Stimulated activated CD4-positive, alpha-beta T cell treated with anti-CD3 and anti-CD28 coated beads, Interleukin-1b, Interleukin-23, amount 100 ng/mL, for 4 hours (primary cell): ENCODE measurements at regions not wholly inside any gene's neighbourhood (a gene's known extent, or its start where the extent isn't known, plus 50 kb on each side); places are given as distances from the start of the nearest gene placed in this dataset.

Experiments used
- DNase-seq, 2 donors: peaks; one replicate each; pipeline ENCODE4 v3.0.0-alpha.2; 2020; ENCODE audit warnings: low read depth in 2 of 2

DNA sequence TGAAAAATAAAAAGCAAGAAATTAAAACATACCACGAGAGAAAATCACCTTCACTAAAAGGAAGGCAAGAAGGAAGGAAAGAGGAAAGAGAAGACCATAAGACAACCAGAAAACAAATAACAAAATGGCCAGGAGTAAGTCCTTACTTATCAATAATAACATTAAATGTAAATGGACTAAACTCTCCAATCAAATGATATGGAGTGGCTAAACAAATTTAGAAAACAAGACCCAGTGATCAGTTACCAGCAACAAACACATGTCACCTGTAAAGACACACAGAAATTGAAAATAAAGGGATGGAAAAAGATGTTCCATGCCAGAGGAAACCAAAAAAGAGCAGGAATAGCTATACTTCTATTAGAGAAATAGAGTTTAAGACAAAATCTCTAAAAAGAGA lies 85.0 kb upstream of the SLC38A4 start:
- DNase-seq: no peak

DNA sequence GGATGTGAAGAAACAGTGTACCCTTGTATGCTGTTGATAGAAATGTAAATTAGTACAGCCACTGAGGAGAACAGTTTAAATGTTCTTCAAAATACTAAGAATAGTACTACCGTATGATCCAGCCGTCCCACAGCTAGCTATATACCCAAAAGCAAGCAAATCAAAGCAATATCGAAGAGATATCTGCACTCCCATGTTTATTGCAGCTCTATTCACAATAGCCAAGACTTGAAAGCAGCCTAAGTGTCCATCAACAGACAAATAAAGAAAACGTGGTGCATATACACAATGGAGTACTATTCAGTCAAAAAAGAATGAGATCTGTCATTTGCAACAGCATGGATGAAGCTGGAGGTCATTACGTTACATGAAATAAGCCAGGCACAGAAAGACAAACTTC lies 88.5 kb upstream of the SLC38A4 start:
- DNase-seq: no peak

DNA sequence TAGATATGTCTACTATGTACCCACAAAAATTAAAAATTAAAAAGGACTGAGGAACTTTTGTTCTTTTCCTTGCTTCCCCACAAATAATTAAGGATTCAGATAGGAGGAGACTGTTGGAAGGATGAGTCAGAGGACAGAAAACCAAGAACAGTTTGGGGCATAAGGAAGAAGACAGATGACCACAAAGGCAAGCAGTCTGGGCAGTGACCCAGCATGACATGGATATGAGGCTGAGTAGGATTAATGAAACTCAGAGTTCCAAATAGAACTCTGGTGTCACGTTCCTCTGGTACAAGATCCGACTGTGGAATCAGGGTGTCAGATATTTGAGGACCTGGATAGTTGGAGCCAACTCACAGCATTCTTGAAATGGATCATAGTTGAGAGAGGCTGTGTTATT lies 89.3 kb upstream of the SLC38A4 start:
- no peak for DNase-seq

DNA sequence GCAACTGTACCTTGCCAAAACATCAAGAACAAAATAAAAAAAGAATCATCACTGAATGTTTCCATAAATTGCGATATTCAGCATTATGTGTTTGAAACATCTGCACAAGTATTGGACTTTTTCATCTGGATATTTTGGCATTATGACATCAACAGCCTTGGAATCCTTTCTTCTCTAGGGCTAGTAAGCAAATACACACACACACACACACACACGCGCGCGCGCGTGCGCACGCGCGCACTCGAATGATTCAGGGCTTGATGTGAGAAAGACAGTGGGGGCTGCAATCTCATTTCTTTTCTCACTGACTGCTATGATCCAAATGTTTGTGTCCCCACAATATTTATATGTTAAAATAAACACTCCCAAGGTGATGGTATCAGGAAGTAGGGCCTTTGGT lies 90.0 kb upstream of the SLC38A4 start:
- no peak for DNase-seq

DNA sequence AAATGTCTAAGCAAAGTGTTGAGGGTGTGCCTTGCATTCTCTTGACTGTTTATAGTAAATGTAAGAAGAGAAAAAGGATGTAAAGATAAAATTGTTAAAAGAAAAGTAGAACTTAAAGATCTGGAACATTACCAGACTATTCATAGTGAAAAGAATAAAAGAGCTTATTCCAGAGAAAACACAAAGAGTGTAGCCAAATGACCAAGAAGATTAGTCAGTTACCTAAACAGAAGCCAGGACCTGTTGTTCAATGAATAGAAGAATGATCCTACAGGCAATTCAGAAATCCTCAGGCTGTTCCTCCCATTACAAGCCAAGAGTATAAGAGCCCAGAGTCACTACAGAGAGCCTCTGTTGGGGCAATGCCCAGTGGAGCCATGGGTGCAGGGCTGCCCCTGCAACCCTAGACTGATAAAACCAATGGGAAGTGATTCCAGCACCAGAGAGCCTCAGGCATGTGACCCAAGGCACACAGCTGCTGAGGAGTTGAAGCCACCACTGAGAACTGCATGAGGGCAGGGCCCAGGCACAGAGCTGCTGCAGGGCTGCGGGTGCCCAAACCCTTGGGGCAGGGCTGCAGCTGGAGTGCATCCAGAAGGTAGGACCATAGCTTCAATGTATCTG lies 91.1 kb upstream of the SLC38A4 start:
- DNase-seq: no peak

DNA sequence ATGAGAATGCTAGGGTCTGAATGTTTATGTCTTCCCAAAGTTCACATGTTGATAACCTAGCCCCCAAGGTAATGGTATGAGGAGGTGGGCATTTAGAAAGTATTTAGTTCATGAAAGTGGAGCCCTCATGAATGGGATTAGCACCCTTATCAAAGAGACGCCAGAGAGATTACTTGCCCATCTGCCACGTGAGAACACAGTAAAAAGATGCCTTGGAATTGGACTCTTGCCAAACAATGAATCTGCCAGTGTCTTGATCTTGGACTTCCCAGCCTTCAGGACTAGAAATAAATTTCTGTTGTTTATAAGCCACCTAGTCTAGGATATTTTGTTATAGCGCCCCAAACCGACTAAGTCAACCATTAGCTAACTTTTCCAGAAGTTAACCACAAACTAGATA lies 92.0 kb upstream of the SLC38A4 start:
- DNase-seq: no peak

DNA sequence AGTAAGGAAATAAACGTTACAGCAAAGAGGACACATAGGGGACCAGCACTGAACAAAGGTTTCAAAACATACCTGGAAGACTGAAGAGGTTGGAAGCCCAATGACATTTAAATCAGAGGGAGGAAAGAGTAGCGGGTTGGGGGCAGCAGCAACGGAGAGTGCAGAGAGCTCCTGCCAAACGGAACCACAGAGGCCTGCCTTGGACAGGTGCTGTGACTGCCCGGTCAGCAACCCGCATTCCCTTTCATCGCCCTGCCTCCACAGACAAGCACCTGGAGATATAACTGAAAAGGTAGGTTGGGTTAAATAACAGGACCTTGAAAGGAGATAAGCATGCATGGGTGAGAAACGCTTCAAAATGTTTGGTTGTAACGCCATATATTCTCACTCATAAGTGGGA lies 92.8 kb upstream of the SLC38A4 start:
- no peak for DNase-seq

DNA sequence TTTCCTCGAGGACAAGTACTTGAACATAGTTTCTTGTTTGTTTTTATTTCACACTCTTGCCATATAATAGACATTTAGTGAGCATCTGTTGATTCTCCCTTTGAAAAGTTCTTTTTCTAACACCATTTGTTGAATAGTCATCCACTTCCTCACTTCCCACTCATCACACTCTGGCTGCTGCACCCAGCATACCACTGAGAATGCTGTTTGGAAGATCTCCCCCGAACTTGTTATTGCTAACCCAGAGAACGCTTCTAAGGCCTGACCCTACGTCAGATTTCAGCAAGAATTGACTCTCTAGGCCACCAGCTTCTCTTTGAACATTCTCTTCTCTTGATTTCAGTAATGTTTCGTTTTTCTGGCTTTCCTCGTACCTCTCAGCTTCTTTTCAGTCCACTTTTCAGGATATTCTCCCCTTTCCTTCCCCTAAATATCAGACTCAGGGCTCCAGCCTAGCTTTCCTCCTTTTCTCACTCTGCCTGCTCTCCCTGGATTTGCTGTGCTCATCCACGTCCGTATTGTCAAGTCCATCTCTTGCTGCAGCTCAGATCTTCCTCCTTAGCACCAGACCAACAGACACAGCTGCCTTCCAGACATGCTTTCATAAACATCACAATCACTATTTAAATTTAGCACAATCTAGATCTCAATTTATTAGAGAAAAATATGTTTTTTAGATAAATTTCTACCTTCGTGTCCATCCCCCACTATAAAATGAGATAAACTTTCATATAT lies 94.0 kb upstream of the SLC38A4 start:
- DNase-seq: no peak

DNA sequence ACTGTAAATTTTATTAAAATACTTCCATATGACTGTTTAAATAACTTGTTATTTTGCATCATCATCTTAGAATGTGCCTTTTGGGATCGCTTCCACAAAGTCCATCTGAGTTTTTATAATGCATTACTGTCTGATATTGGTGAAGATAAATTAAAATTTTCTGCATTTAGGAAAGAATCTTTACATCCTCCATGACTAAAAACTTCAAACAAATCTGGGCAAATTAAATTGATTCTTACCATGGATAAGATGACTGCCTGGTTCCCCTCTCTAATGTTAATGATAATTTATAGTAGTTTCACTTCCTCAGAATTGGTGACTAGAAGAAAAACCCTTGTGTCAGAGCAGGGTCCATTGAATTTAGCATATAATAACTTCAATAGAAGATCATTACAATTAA lies 94.7 kb upstream of the SLC38A4 start:
- DNase-seq: no peak

DNA sequence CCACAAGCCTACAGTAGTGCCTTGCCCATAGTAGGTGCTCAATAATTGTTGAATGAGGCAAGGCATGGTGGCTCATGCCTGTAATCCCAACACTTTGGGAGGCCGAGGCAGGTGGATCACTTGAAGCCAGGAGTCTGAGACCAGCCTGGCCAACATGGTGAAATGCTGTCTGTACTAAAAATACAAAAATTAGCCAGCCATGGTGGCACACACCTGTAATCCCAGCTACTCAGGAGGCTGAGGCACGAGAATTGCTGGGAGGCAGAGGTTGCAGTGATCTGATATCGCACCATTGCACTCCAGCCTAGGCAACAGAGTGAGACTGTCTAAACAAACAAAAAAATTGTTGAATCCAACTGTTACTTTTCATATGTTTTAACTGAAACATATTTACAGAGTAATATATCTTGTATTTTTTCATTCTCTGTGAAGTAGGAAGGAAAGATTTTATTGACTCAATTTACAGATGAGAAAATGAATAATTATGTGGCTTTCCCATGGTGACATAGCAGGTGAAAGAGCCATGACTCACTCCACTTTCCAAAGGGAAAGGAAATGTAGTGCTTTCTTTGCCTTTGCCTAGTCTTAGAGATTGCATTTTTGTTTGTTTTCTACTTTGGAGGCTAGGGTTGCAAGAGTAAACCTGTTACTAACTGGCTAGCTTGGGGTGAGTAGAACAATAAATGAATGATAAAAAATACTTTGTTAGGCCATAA lies 95.4 kb upstream of the SLC38A4 start:
- no peak for DNase-seq

DNA sequence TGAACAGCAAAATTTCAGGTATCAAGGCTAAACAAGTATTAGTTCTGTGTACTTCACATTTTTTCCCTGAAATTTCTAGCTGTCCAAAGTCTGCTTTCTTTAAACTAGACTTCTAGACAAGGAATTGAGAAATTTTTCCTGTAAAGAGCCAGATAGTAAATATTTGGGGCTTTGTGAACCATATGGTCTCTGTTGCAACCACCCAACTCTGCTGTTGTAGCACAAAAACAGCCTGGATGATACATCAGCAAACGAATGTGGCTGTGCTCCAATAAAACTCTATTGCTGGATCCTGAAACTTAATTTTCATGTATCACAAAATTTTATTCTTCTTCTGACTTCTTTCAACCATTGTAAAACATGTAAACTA lies 96.0 kb upstream of the SLC38A4 start:
- DNase-seq: no peak

DNA sequence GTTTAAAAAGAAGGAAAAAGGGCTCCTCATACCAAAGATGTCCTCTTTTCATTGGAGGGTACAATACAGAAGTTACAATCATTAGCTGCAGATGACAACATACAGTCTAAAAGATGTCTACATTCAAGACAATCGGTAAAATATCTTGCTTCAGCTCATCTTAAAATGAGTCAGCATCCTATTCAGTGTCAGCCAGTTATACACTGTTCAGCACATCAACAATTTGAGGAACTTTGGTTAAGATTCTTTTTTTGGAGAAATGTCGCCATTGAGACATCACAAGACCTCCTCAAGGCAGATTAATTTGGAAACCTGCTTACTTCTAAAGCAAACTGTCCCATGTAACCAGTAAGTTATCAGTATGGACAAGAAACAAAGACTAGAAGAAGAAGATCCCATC lies 100.7 kb upstream of the SLC38A4 start:
- no peak for DNase-seq

DNA sequence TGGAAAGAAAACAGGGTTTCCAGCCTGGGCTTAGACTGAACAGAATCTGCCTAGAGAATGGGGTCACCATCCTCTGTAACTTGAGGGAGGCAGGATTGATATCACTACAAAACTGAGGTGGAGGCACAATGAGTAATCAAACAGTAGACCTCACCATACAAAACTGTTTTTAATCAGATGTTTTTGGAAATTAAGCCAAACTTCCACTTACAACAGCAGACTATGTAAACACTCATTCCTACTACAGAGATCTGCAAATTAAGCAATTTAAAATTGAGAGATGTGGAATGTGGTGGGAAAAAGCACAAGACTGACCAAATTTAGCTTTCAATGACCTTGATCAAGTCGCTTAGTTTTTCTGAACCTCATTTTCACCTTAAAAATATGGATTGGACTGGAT lies 104.3 kb upstream of the SLC38A4 start:
- DNase-seq: no peak

DNA sequence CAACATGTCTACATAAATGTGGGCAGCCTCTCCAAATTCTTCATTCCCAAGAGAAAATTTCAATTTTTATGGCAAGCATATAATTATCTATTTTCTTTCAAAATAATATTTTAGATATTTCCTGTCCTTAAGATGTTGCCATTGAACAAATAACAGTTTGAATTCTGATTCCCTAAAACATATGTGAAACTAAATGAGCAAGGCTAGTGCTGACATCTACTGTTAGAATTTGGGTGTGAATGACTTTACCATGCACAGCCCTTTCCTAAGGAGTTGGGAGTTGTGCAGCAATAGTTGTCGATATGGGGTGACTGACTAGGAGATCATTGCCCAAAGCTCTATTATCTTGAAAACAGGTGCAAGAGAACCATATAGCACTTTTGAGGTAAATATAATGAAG lies 108.2 kb upstream of the SLC38A4 start:
- DNase-seq: no peak

DNA sequence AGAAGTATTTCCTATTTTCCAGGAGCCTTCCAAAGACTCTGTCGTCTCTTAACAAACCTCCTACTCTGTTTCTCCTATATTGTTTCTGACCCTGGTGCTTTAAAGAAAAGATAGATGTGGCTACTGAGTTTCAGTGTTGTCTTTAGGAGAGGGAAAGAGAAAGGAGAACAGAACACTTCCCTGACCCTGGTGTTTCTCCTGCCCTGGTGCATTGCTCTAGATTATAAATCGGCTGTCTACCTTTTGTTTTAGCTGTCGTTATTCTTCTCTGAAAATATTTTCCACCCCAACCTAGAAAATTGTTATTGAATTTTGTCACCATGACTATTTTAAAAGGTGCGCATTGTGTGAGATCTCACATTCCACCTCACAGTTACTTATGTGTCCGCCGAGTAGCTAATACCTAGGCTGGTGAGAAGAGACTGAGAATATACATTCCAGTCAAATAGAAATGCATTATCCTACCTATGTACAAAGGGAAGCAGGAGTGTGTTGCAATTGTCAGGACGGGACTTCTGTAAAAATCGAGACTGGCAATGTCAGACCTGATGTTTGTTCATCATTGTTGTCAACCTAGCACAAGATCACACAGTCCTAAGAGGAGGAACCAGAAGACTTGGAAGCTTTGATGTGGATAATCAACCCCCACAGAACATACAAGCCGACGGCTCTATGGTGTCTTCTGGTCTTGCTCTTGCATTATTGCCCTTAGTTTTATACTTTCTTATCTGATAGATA lies 108.7 kb upstream of the SLC38A4 start:
- DNase-seq: no peak

DNA sequence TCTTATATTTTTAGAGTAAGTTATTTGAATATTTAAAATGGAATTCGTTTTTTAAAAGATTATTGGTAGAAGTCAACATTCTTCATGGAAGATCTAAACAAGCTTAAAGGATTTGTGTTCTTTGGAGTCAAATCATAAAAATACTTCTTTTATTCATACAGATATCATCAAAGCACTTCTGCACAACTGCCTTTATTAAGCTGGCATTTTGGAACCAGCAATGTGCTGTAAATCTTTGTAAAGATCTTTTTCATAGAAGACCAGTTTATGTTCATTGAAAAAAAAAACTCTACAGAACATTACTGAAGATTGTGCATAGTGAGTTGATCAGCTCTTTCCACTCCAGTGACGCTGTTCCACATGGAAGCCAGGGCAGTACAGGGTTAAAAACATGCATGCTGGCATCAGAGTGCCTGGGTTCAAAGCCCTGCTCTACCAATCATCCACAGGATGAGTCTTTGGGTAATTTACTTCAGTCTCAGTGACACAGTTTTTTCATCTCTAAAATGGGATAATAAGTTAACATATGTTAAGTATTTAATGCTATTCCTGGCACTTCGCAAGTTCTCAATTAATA lies 109.6 kb upstream of the SLC38A4 start:
- DNase-seq: no peak

DNA sequence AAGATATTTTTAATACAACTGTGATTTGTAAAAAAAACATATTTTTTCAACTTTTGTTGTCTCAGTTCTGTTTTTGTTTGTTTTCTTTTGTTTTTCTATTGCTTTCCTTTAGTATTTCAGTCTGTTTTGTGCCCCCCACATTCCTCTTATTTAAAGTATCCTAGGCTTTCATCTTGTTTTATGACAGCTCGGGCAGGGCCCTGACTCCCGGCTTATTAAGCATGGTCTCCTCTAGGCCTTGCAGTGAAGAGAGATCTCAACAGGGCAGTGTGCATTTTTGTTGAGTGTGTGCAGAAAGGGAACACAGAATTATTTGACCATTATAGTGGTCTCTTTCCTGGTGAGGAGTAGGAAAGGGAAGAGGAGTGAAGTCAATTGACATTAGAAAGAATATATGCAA lies 110.2 kb upstream of the SLC38A4 start:
- no peak for DNase-seq

DNA sequence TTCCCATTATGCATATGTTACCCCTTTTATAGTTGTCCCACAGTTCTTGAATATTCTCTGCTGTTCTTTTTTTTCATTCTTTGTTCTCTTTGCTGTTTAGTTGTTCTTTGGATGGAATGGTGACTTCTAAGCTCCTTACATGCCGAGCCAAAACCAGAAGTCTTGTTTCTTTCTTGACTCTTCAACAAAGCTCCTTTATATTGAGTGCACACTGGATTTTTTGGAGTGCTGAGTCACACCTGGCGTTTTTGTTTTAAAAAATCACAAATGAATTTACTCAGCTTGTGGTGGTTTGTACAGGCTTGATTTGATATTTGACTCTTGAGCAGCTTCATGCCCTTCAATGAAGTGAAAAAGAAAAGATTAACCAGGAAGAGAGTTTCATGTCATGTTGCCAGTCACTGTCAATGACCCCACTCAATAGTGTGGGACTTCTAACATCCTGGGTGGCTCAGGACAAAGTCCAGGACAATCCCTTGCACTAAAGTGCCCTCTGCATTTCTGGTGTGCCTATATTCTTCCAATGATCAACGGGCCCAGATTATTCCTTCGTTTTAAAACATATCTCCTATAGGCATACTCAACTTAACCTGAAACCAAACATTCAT lies 112.4 kb upstream of the SLC38A4 start:
- no peak for DNase-seq

DNA sequence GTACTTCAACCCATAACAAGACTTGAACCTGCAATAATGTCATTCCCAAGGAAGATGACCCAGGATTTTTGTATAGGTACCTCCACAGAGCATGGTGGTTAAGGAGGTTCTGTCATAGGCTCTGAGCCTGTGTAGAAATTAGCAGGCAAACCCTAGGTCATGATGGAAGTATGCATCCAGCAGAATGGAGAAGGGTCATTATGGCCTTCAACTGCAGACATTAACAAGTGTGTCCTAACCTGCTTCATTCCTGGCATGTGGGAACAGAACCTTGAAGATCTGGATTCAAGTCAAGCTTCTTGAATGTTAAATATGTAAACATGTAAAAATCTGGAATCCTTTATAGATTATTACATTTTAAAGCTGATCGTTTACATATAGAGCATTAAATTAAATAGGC lies 116.2 kb upstream of the SLC38A4 start:
- no peak for DNase-seq

DNA sequence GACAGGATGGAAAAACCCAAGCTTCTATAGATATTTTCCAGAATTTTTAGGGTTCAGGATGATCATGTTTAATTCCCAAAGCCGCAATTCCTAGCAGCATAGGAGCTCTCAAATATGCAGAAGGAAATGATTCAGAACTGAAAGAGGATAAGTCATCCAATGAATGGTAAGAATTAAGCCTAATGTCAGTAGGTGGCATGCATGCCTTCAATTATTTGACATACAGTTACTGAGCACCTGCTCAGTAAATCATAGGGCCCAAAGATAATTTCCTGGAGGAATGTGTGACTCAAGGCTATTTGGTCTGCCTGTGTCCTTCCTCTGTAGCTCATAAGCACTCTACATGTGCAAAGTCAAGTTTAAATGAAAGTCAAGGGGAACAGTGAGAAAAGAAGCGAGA lies 116.8 kb upstream of the SLC38A4 start:
- DNase-seq: no peak

DNA sequence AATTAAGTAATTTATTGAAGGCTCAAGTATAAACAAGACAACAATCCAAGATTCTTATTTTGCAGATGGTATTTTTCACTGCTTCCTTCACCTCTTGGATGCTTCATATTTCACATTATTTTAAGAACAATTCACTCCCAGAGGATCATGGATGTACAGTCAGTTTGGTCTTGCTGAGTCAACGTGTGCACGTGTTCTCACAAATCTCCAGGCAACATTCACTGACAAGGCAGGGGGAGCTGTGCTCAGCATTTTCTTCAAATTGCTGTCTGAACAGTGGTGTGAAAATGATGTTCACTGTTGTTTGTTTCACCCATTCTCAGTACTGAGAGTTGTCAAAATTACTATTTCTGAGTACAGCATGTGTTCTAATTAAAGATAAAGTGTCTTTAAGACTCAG lies 118.3 kb upstream of the SLC38A4 start:
- DNase-seq: no peak

DNA sequence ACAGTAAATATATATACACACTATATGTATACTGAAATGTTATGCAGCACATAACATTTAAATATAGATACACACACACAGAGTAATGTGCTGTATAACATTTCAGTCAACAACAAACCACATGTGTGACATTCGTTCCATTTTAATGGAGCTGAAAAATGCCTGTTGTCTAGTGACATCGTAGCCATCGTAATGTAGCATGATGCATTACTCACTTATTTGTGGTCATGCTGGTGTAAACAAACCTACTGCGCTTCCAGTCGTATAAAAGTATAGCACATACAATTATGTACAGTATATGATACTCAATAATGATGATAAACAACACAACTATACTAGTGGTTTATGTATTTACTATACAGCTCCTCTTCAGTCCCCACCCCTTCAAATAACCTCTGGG lies 119.0 kb upstream of the SLC38A4 start:
- no peak for DNase-seq
